ENCODE measurements at regions not wholly inside any gene's neighbourhood (a gene's known extent, or its start where the extent isn't known, plus 50 kb on each side); places are given as distances from the start of the nearest gene placed in this dataset.
A peak's percentile ranks its signal among the peaks of the same experiment; 100 is the strongest.
"Not testable (repeated sequence)": the region's sequence is repeated elsewhere in the genome, so short reads cannot be mapped to it uniquely, and the experiment has no call there.

- H2AK5ac ChIP-seq (ENCODE audit: low read length), result no peak overlapping the region
- H3K18ac ChIP-seq (ENCODE audit: low read length), result no peak overlapping the region
- H2BK5ac ChIP-seq (ENCODE audit: low read depth, low read length, poor library complexity), result no peak overlapping the region
- no peak overlapping the region for H4K12ac ChIP-seq (ENCODE audit: low read depth, low read length)
- H3K4me1 ChIP-seq (ENCODE audit: control insufficient read depth in 1 of 2, insufficient read depth in 2 of 2, low read length in 2 of 2), result no peaks in the 10 kb centered on the region
- no peaks in the 10 kb centered on the region for H3K79me2 ChIP-seq (ENCODE audit: control insufficient read depth, insufficient read depth, low read length, poor library complexity)
- peak in 1 of 2 donors; percentile 25 for DNase-seq
- H3K36me3 ChIP-seq (ENCODE audit: control insufficient read depth in 1 of 2, insufficient read depth in 2 of 2, low read length in 2 of 2), result no peaks in the 10 kb centered on the region
- H3K4me2 ChIP-seq (ENCODE audit: low read length), result no peak overlapping the region
- H3K27ac ChIP-seq (ENCODE audit: low read depth, low read length), result no peak overlapping the region
- no peak overlapping the region for H2BK12ac ChIP-seq (ENCODE audit: low read length)
- WGBS (ENCODE audit: extremely low coverage, insufficient coverage, insufficient read length), result no CpG with 5 or more reads among the region's 3 CpGs
- H3K9me3 ChIP-seq (ENCODE audit: insufficient read depth, low read depth, low read length), result peaks cover 2% of the 10 kb centered on the region
- no peak overlapping the region for H3K4me3 ChIP-seq (ENCODE audit: low read depth, low read length)
- no peak overlapping the region for H3K9ac ChIP-seq (ENCODE audit: low read length)
- no peak overlapping the region for H2AFZ ChIP-seq (ENCODE audit: insufficient read depth, low read length, poor library complexity)
- H3K23ac ChIP-seq (ENCODE audit: low read length), result no peak overlapping the region
- no peaks in the 10 kb centered on the region for H3K27me3 ChIP-seq (ENCODE audit: insufficient read depth, low read length)
- H3K14ac ChIP-seq (ENCODE audit: low read length), result no peak overlapping the region
- no peaks in the 10 kb centered on the region for H3K79me1 ChIP-seq (ENCODE audit: low read length)
- no peak overlapping the region for H4K91ac ChIP-seq (ENCODE audit: low read depth, low read length)
- no peak overlapping the region for H2BK120ac ChIP-seq (ENCODE audit: insufficient read depth, low read length, poor library complexity)
- H4K8ac ChIP-seq (ENCODE audit: low read depth, low read length), result no peak overlapping the region
- H3K4ac ChIP-seq (ENCODE audit: low read depth, low read length), result no peak overlapping the region
Observed at GRCh38 chr5:14996997-14997396, 125.4 kb upstream of the ANKH start.

- Histone ChIP-seq H4K12ac (ENCODE audit: low read depth, low read length) (no peak overlapping the region), H4K91ac (ENCODE audit: low read depth, low read length) (no peak overlapping the region), H2AFZ (ENCODE audit: insufficient read depth, low read length, poor library complexity) (no peak overlapping the region), H3K4me2 (ENCODE audit: low read length) (no peak overlapping the region), H3K14ac (ENCODE audit: low read length) (no peak overlapping the region), H3K9me3 (ENCODE audit: insufficient read depth, low read depth, low read length) (peaks cover 2% of the 10 kb centered on the region), H3K4me3 (ENCODE audit: low read depth, low read length) (no peak overlapping the region), H3K27me3 (ENCODE audit: insufficient read depth, low read length) (no peaks in the 10 kb centered on the region), H3K79me1 (ENCODE audit: low read length) (no peaks in the 10 kb centered on the region), H3K9ac (ENCODE audit: low read length) (no peak overlapping the region), H2BK120ac (ENCODE audit: insufficient read depth, low read length, poor library complexity) (no peak overlapping the region), H3K36me3 (ENCODE audit: control insufficient read depth in 1 of 2, insufficient read depth in 2 of 2, low read length in 2 of 2) (no peaks in the 10 kb centered on the region), H2AK5ac (ENCODE audit: low read length) (no peak overlapping the region), H4K8ac (ENCODE audit: low read depth, low read length) (no peak overlapping the region), H3K4ac (ENCODE audit: low read depth, low read length) (no peak overlapping the region), H2BK12ac (ENCODE audit: low read length) (no peak overlapping the region), H3K23ac (ENCODE audit: low read length) (no peak overlapping the region), H3K79me2 (ENCODE audit: control insufficient read depth, insufficient read depth, low read length, poor library complexity) (no peaks in the 10 kb centered on the region), H3K18ac (ENCODE audit: low read length) (no peak overlapping the region), H3K27ac (ENCODE audit: low read depth, low read length) (no peak overlapping the region), H3K4me1 (ENCODE audit: control insufficient read depth in 1 of 2, insufficient read depth in 2 of 2, low read length in 2 of 2) (no peaks in the 10 kb centered on the region), H2BK5ac (ENCODE audit: low read depth, low read length, poor library complexity) (no peak overlapping the region)
- no CpG with 5 or more reads among the region's 4 CpGs for whole genome bisulfite sequencing (ENCODE audit: extremely low coverage, insufficient coverage, insufficient read length)
- DNase-seq, result no peak
Observed at GRCh38 chr5:14995229-14995628, 123.7 kb upstream of the ANKH start.

GRCh38 chr5:14993459-14994133, 122.0 kb upstream of the ANKH start:
- not testable (repeated sequence) for H3K36me3 ChIP-seq (ENCODE audit: control insufficient read depth in 1 of 2, insufficient read depth in 2 of 2, low read length in 2 of 2); H3K18ac ChIP-seq (ENCODE audit: low read length); H3K4ac ChIP-seq (ENCODE audit: low read depth, low read length); H3K9me3 ChIP-seq (ENCODE audit: insufficient read depth, low read depth, low read length); H3K79me2 ChIP-seq (ENCODE audit: control insufficient read depth, insufficient read depth, low read length, poor library complexity); H4K12ac ChIP-seq (ENCODE audit: low read depth, low read length); H3K9ac ChIP-seq (ENCODE audit: low read length); H3K4me2 ChIP-seq (ENCODE audit: low read length); H2BK120ac ChIP-seq (ENCODE audit: insufficient read depth, low read length, poor library complexity); H3K27me3 ChIP-seq (ENCODE audit: insufficient read depth, low read length); H3K23ac ChIP-seq (ENCODE audit: low read length); H2BK12ac ChIP-seq (ENCODE audit: low read length); H3K14ac ChIP-seq (ENCODE audit: low read length); H3K79me1 ChIP-seq (ENCODE audit: low read length); H3K27ac ChIP-seq (ENCODE audit: low read depth, low read length); H2AK5ac ChIP-seq (ENCODE audit: low read length); H3K4me3 ChIP-seq (ENCODE audit: low read depth, low read length); H4K91ac ChIP-seq (ENCODE audit: low read depth, low read length); H2BK5ac ChIP-seq (ENCODE audit: low read depth, low read length, poor library complexity); H2AFZ ChIP-seq (ENCODE audit: insufficient read depth, low read length, poor library complexity); H4K8ac ChIP-seq (ENCODE audit: low read depth, low read length); DNase-seq; H3K4me1 ChIP-seq (ENCODE audit: control insufficient read depth in 1 of 2, insufficient read depth in 2 of 2, low read length in 2 of 2)
- no CpG with 5 or more reads among the region's 40 CpGs for WGBS (ENCODE audit: extremely low coverage, insufficient coverage, insufficient read length)

GRCh38 chr5:14992751-14993458, 121.3 kb upstream of the ANKH start:
- H3K27me3 ChIP-seq (ENCODE audit: insufficient read depth, low read length); H3K18ac ChIP-seq (ENCODE audit: low read length); H2BK5ac ChIP-seq (ENCODE audit: low read depth, low read length, poor library complexity); H4K8ac ChIP-seq (ENCODE audit: low read depth, low read length); H3K9ac ChIP-seq (ENCODE audit: low read length); H4K91ac ChIP-seq (ENCODE audit: low read depth, low read length); H3K23ac ChIP-seq (ENCODE audit: low read length); H3K14ac ChIP-seq (ENCODE audit: low read length); H3K27ac ChIP-seq (ENCODE audit: low read depth, low read length); H3K4me2 ChIP-seq (ENCODE audit: low read length); H2BK12ac ChIP-seq (ENCODE audit: low read length); H2BK120ac ChIP-seq (ENCODE audit: insufficient read depth, low read length, poor library complexity); H3K4me1 ChIP-seq (ENCODE audit: control insufficient read depth in 1 of 2, insufficient read depth in 2 of 2, low read length in 2 of 2); H3K4me3 ChIP-seq (ENCODE audit: low read depth, low read length); H3K79me1 ChIP-seq (ENCODE audit: low read length); H3K36me3 ChIP-seq (ENCODE audit: control insufficient read depth in 1 of 2, insufficient read depth in 2 of 2, low read length in 2 of 2); H3K9me3 ChIP-seq (ENCODE audit: insufficient read depth, low read depth, low read length); H2AFZ ChIP-seq (ENCODE audit: insufficient read depth, low read length, poor library complexity); H2AK5ac ChIP-seq (ENCODE audit: low read length); H3K4ac ChIP-seq (ENCODE audit: low read depth, low read length); H4K12ac ChIP-seq (ENCODE audit: low read depth, low read length); H3K79me2 ChIP-seq (ENCODE audit: control insufficient read depth, insufficient read depth, low read length, poor library complexity): not testable (repeated sequence)
- WGBS (ENCODE audit: extremely low coverage, insufficient coverage, insufficient read length), result no CpG with 5 or more reads among the region's 28 CpGs
- peak; percentile 53 to 64 for DNase-seq
